ENCODE measurements at regions not wholly inside any gene's neighbourhood (a gene's known extent, or its start where the extent isn't known, plus 50 kb on each side); places are given as distances from the start of the nearest gene placed in this dataset.

GRCh38 chr14:94677747-94678146, 65.6 kb downstream of the SERPINA3 start:
- TF ChIP-seq CTCF (IDR thresholded peaks at IDR 0.05; ENCODE audit: low read length) (no peak), EZH2 (optimal IDR thresholded peaks at IDR 0.05; ENCODE audit: low read depth, low read length) (no peak)

Measured in MM.1S (cell line).